Cardiac muscle cell (in vitro differentiated cells and primary cell): ENCODE measurements at regions not wholly inside any gene's neighbourhood (a gene's known extent, or its start where the extent isn't known, plus 50 kb on each side); places are given as distances from the start of the nearest gene placed in this dataset.

Experiments
- DNase-seq, 2 donors: peaks; one replicate each; pipeline versions ENCODE4 v3.0.0 to v3.0.0-alpha.2; 2010 to 2017; ENCODE audit warnings: low read depth in 1 of 2, low spot score in 1 of 2
- H3K27ac ChIP-seq: fragments of 200-600 bp; sonication (generic); 2 replicates; pipeline ENCODE4 v1.5.1; 2016
- H3K27me3 ChIP-seq: fragments of 200-600 bp; sonication (generic); 2 replicates; pipeline ENCODE4 v1.6.0; 2016; ENCODE audit warnings: control low read depth
- H3K36me3 ChIP-seq: fragments of 200-600 bp; sonication (generic); 2 replicates; pipeline ENCODE4 v1.5.1; 2016; ENCODE audit warnings: control low read depth
- H3K4me1 ChIP-seq: fragments of 200-600 bp; sonication (generic); 2 replicates; pipeline ENCODE4 v1.8.1; 2017; ENCODE audit warnings: low read depth, mild to moderate bottlenecking, mixed run types
- H3K4me3 ChIP-seq: fragments of 200-600 bp; sonication (generic); 2 replicates; pipeline ENCODE4 v1.5.1; 2016; ENCODE audit warnings: mild to moderate bottlenecking
- H3K9me3 ChIP-seq: fragments of 200-600 bp; sonication (generic); 2 replicates; pipeline ENCODE4 v1.5.1; 2017; ENCODE audit warnings: low read depth, mild to moderate bottlenecking, control low read depth
- CTCF ChIP-seq: IDR thresholded peaks from 2 replicates; pipeline ENCODE4 v1.5.1; 2012; ENCODE audit warnings: low read depth, mild to moderate bottlenecking, low read length

- peaks cover 26% of the 10 kb centered on the region for H3K4me1 ChIP-seq
- H3K4me3 ChIP-seq = no peak overlapping the region
These were observed 62.8 kb upstream of the PRDM11 start for GRCh38 chr11:45083544-45084087.

GRCh38 chr11:45085646-45086501, 60.6 kb upstream of the PRDM11 start:
- Histone ChIP-seq H3K36me3 (no peaks in the 10 kb centered on the region), H3K9me3 (no peaks in the 10 kb centered on the region), H3K4me3 (no peak overlapping the region), H3K27ac (no peak overlapping the region), H3K4me1 (peaks cover 7% of the 10 kb centered on the region), H3K27me3 (no peaks in the 10 kb centered on the region)
- DNase-seq = no peak
- TF ChIP-seq CTCF = no peak

More at GRCh38 chr11:45083544-45084087, 62.8 kb upstream of the PRDM11 start:
- H3K27ac ChIP-seq = no peak overlapping the region
- TF ChIP-seq CTCF = peak; percentile 61
- H3K27me3 ChIP-seq = no peaks in the 10 kb centered on the region
- no peaks in the 10 kb centered on the region for H3K36me3 ChIP-seq
- H3K9me3 ChIP-seq = no peaks in the 10 kb centered on the region
- DNase-seq = peak in 1 of 2 donors; percentile 29

- peaks cover 7% of the 10 kb centered on the region for H3K4me1 ChIP-seq
- H3K36me3 ChIP-seq = no peaks in the 10 kb centered on the region
- H3K27ac ChIP-seq = no peak overlapping the region
- no peak overlapping the region for H3K4me3 ChIP-seq
- TF ChIP-seq CTCF = no peak
- H3K9me3 ChIP-seq = no peaks in the 10 kb centered on the region
- no peaks in the 10 kb centered on the region for H3K27me3 ChIP-seq
- no peak for DNase-seq
These were observed 59.9 kb upstream of the PRDM11 start for GRCh38 chr11:45086526-45086925.

- peaks cover 10% of the 10 kb centered on the region for H3K4me1 ChIP-seq
- no peak overlapping the region for H3K4me3 ChIP-seq
- no peaks in the 10 kb centered on the region for H3K9me3 ChIP-seq
- H3K27me3 ChIP-seq = no peaks in the 10 kb centered on the region
- no peak for DNase-seq
- no peaks in the 10 kb centered on the region for H3K36me3 ChIP-seq
- no peak for TF ChIP-seq CTCF
- no peak overlapping the region for H3K27ac ChIP-seq
These were observed 59.1 kb upstream of the PRDM11 start for GRCh38 chr11:45087086-45087899.

- no peaks in the 10 kb centered on the region for H3K27me3 ChIP-seq
- H3K4me1 ChIP-seq = peaks cover 11% of the 10 kb centered on the region
These were observed 58.6 kb upstream of the PRDM11 start for GRCh38 chr11:45087900-45088160.

More at GRCh38 chr11:45087900-45088160, 58.6 kb upstream of the PRDM11 start:
- TF ChIP-seq CTCF = no peak
- no peak overlapping the region for H3K27ac ChIP-seq
- H3K36me3 ChIP-seq = no peaks in the 10 kb centered on the region
- H3K4me3 ChIP-seq = no peak overlapping the region
- DNase-seq = no peak
- H3K9me3 ChIP-seq = no peaks in the 10 kb centered on the region
